Activated T-cell treated with anti-CD3 and anti-CD28 coated beads, Interleukin-2, amount 50 U/mL, for 4 hours (primary cell): ENCODE measurements at regions not wholly inside any gene's neighbourhood (a gene's known extent, or its start where the extent isn't known, plus 50 kb on each side); places are given as distances from the start of the nearest gene placed in this dataset.

Experiments
- ATAC-seq, 2 donors: fragments of 200-7000 bp; cut with Tn5 transposase; one replicate each; pipeline ENCODE4 v1.10.0; 2021
- DNase-seq: peaks from one replicate; pipeline ENCODE4 v3.0.0-alpha.2; 2020
- H3K27me3 Mint-ChIP-seq: one replicate; pipeline ENCODE4 v1.8.0; 2021; ENCODE audit warnings: low read depth, mixed read lengths
- H3K36me3 Mint-ChIP-seq: one replicate; pipeline ENCODE4 v1.8.0; 2022; ENCODE audit warnings: mixed read lengths; ENCODE audit not compliant: insufficient read depth
- H3K4me1 Mint-ChIP-seq: one replicate; pipeline ENCODE4 v1.8.0; 2021; ENCODE audit warnings: low read depth, mixed read lengths
- H3K4me3 Mint-ChIP-seq: one replicate; pipeline ENCODE4 v1.8.0; 2021; ENCODE audit warnings: mild to moderate bottlenecking, moderate library complexity, mixed read lengths
- H3K9me3 Mint-ChIP-seq: one replicate; pipeline ENCODE4 v1.8.0; 2021; ENCODE audit warnings: mixed read lengths

DNA sequence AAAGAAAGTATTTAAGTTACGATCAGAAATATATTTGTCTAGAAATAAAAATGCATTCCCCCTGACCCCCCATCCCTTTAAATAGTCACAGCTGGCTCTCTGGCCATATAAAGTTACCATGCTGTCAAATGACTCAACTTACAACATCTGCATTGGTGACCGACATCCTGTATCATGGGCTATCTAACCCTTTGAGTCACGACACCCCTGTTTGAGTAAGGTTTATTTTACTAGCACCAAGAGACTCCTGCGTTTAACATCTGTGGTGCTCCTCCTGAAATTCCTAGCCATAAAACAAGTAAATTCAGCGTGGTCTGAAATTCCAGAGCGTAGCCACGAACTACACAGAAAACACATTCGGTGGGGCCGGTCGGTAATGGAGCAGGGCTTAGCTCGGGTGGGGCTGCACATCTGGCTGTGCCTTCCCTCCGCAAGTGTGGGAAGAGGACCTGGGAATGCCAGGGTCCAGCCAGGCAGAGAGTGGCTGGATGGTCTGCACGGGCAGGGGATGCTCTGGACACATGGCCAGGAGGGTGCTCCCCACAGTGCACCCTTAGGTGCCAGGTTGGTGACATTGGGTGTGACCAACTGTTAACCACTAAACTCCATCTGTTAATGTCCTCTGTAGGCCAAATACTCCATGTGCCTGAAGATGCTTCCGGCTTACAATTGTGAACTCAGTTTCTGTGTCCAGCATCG, 53.0 kb upstream of the CLDN14 start:
- Mint-ChIP-seq H3K9me3 (no peaks in the 10 kb centered on the region), H3K4me1 (no peaks in the 10 kb centered on the region), H3K27me3 (peaks cover 9% of the 10 kb centered on the region), H3K4me3 (no peak overlapping the region), H3K36me3 (no peaks in the 10 kb centered on the region)
- DNase-seq (no peak), ATAC-seq (no peak)

DNA sequence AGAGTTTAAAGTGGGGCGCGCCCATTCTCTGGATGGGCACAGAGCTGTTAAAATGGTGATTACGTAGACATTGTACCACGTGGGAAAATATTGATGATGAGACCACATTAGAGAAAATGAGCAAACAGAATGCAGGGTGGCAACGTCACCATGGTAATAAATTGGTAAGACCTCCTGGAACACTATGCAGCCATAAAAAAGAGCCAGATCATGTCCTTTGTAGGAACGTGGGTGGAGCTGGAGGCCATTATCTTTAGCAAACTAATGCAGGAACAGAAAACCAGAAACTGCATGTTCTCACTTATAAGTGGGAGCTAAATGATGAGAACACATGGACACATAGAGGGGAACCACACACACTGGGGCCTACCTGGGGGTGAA, 53.5 kb upstream of the CLDN14 start:
- H3K4me3 Mint-ChIP-seq: no peak overlapping the region
- no peaks in the 10 kb centered on the region for H3K36me3 Mint-ChIP-seq
- no peak for DNase-seq
- H3K27me3 Mint-ChIP-seq: peaks cover 9% of the 10 kb centered on the region
- no peaks in the 10 kb centered on the region for H3K9me3 Mint-ChIP-seq
- ATAC-seq: no peak
- no peaks in the 10 kb centered on the region for H3K4me1 Mint-ChIP-seq

DNA sequence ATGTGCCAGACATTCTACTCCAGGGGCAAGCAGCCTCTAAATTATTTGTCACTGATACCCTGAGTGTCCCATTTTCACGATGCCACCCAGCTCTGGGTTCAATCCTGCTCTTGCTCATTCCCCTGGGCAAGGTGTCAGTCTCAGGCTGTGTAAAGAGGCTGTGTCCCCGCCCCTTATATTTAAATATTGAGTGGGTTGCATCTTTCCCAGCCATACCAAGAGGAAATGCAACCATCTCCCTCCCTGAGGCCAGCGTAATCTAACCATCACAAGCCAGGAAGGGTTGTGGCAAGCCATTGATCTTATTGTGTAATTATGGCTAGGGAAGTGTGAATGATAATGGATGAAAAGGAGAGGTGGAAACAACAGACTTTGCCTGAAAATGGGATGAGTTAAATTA, 54.7 kb upstream of the CLDN14 start:
- no peaks in the 10 kb centered on the region for H3K4me1 Mint-ChIP-seq
- DNase-seq (no peak), ATAC-seq (no peak)
- H3K9me3 Mint-ChIP-seq: no peaks in the 10 kb centered on the region
- no peaks in the 10 kb centered on the region for H3K36me3 Mint-ChIP-seq
- no peak overlapping the region for H3K4me3 Mint-ChIP-seq
- H3K27me3 Mint-ChIP-seq: peaks cover 2% of the 10 kb centered on the region

GRCh38 chr21:36535618-36536241, 55.8 kb upstream of the CLDN14 start:
- Mint-ChIP-seq H3K9me3 (no peaks in the 10 kb centered on the region), H3K27me3 (peaks cover 2% of the 10 kb centered on the region), H3K4me1 (no peaks in the 10 kb centered on the region), H3K4me3 (no peak overlapping the region), H3K36me3 (no peaks in the 10 kb centered on the region)
- no peak for ATAC-seq
- no peak for DNase-seq

DNA sequence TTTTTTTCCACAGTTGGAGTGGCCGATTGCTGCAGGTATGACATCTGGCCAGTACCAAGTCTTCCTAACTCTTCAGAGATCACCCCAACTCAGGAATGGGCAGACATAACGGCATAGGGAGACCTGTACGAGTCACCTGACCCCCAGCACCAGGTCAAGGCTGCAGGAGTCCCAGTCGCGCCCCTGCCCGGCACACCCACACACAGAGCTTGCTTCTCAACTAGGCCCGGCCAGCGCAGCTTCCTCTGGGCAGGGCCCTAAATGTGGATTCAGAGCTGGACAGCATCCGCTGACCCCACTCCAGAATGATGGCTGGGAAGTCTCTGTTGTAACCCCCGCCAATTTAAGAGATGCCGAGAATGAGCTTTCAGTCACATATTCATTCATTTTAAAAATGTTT, 58.8 kb upstream of the CLDN14 start:
- peaks cover 14% of the 10 kb centered on the region for H3K27me3 Mint-ChIP-seq
- H3K4me3 Mint-ChIP-seq: no peak overlapping the region
- ATAC-seq: no peak

GRCh38 chr21:36539434-36540150, 59.7 kb upstream of the CLDN14 start:
- H3K27me3 Mint-ChIP-seq: peaks cover 16% of the 10 kb centered on the region
- H3K9me3 Mint-ChIP-seq: no peaks in the 10 kb centered on the region
- no peak for ATAC-seq
- no peaks in the 10 kb centered on the region for H3K36me3 Mint-ChIP-seq
- H3K4me1 Mint-ChIP-seq: no peaks in the 10 kb centered on the region
- no peak for DNase-seq
- H3K4me3 Mint-ChIP-seq: no peak overlapping the region

More for the DNA sequence above, 58.8 kb upstream of the CLDN14 start:
- DNase-seq: no peak
- Mint-ChIP-seq H3K9me3 (no peaks in the 10 kb centered on the region), H3K4me1 (no peaks in the 10 kb centered on the region), H3K36me3 (no peaks in the 10 kb centered on the region)

- peaks cover 16% of the 10 kb centered on the region for H3K27me3 Mint-ChIP-seq
- no peaks in the 10 kb centered on the region for H3K4me1 Mint-ChIP-seq
- DNase-seq (no peak), ATAC-seq (no peak)
- no peaks in the 10 kb centered on the region for H3K36me3 Mint-ChIP-seq
- no peaks in the 10 kb centered on the region for H3K9me3 Mint-ChIP-seq
- no peak overlapping the region for H3K4me3 Mint-ChIP-seq
Observed at GRCh38 chr21:36540700-36541099, 60.8 kb upstream of the CLDN14 start.

GRCh38 chr21:36541721-36542139, 61.8 kb upstream of the CLDN14 start:
- H3K4me1 Mint-ChIP-seq: no peaks in the 10 kb centered on the region
- no peak overlapping the region for H3K4me3 Mint-ChIP-seq
- H3K36me3 Mint-ChIP-seq: no peaks in the 10 kb centered on the region
- DNase-seq (no peak), ATAC-seq (no peak)
- no peaks in the 10 kb centered on the region for H3K9me3 Mint-ChIP-seq
- H3K27me3 Mint-ChIP-seq: peaks cover 19% of the 10 kb centered on the region

DNA sequence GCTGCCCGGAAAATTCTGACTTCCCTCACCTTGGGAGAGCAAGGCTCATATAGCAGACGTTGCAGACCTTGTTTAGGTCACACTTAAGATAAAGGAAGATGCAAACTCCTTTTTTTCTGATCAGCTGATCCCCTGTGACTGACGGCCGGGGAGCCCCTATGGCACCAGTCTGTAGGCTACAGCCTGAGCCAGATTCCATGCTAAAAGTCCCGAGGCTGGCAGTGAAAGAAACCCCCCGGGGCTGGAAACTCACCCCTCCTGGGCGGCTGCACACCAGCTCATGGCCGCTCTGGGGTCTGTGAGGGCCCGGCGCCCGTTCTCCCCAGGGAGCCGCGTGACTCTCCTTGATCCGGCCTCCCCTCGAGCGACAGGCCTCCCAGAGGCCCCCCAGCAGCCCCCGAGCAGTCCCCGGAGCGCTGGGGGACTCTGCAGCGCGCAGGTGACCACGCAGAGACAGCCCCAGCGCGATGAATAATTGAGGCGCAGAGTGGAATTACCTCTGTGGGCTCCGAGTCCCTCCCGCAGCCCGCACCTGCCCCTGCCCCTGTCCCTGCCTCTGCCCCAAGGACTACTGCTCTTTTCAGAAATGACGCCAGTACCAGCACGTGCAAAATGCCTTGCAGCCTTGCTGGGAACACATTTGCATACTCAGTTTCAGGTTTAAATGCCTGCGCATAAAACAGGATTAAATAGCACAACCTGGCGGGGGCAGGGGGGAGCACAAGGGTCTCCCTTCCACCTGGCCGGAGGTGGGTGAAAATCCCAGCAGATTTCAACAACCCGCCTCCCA, 62.6 kb upstream of the CLDN14 start:
- Mint-ChIP-seq H3K4me1 (no peaks in the 10 kb centered on the region), H3K36me3 (no peaks in the 10 kb centered on the region), H3K9me3 (no peaks in the 10 kb centered on the region), H3K4me3 (no peak overlapping the region), H3K27me3 (peaks cover 19% of the 10 kb centered on the region)
- DNase-seq: no peak
- no peak for ATAC-seq

DNA sequence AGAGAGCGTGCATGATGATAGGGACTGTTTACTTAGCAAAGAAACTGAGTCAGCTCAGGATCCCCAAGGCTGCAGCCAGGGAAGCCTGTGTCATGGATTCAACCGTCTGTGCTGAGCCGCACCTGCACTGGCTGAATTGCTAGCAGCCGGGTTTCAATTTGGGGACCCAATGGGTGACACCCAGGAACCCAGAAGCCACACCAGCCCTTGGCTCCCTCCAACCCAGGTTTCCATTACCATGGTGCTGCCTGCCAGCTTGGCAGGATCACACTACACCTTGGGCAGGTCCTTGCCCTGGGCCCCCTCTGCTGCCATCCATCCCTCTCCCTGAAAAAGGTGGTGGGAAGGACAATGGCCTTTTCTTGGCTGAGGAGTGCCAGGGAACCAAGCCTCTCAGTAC, 64.0 kb upstream of the CLDN14 start:
- H3K36me3 Mint-ChIP-seq: no peaks in the 10 kb centered on the region
- DNase-seq (no peak), ATAC-seq (no peak)
- no peak overlapping the region for H3K4me3 Mint-ChIP-seq
- no peaks in the 10 kb centered on the region for H3K9me3 Mint-ChIP-seq
- H3K27me3 Mint-ChIP-seq: peaks cover 23% of the 10 kb centered on the region
- H3K4me1 Mint-ChIP-seq: no peaks in the 10 kb centered on the region

DNA sequence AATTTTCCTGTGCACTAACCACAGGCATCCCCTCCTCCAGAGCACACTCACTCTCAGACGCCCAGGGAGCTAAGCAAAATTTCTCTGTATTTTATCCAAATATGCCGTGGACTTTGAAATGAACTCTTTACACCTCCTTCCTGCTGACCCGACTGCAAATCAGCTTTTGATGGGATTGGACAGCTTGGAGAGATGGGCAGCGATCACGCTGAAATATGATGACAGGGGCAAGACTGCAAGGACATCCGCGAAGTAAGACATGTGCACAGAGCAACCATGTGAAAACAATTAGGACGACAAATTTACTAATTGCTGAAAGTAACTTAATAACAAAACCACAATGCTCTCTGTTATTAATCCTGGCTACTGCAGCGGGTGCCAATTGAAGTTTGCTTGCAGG, 64.6 kb upstream of the CLDN14 start:
- Mint-ChIP-seq H3K27me3 (peaks cover 26% of the 10 kb centered on the region), H3K4me3 (no peak overlapping the region), H3K9me3 (no peaks in the 10 kb centered on the region), H3K4me1 (no peaks in the 10 kb centered on the region), H3K36me3 (no peaks in the 10 kb centered on the region)
- no peak for DNase-seq
- no peak for ATAC-seq

- no peak for ATAC-seq
Observed at GRCh38 chr21:36545776-36546511, 66.0 kb upstream of the CLDN14 start.

DNA sequence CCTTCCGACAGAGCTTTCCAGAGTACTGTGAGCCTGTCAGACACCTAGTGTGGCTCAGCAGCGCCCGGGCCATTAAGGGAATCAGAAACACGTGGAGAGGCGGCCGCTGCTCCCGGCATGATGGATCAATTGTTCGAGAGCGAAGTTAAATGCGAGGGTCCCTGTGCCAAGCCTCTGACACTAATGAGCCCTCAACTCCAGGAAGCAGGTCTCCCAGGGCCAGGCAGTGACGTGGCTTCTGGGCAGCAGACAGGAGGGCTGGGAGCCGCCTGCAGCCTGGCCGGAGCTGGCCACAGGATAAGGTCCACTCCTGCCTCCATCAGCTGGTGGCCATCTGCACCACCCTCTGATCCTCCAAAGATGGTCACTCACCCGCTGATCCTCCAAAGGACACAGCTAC, 67.5 kb upstream of the CLDN14 start:
- ATAC-seq (no peak), DNase-seq (no peak)
- no peak overlapping the region for H3K4me3 Mint-ChIP-seq
- H3K36me3 Mint-ChIP-seq: no peaks in the 10 kb centered on the region
- no peaks in the 10 kb centered on the region for H3K9me3 Mint-ChIP-seq
- peaks cover 30% of the 10 kb centered on the region for H3K27me3 Mint-ChIP-seq
- no peaks in the 10 kb centered on the region for H3K4me1 Mint-ChIP-seq

More at GRCh38 chr21:36545776-36546511, 66.0 kb upstream of the CLDN14 start:
- Mint-ChIP-seq H3K4me3 (no peak overlapping the region), H3K27me3 (peaks cover 31% of the 10 kb centered on the region), H3K36me3 (no peaks in the 10 kb centered on the region), H3K4me1 (no peaks in the 10 kb centered on the region), H3K9me3 (no peaks in the 10 kb centered on the region)
- DNase-seq: no peak

- DNase-seq: no peak
- Mint-ChIP-seq H3K9me3 (no peaks in the 10 kb centered on the region), H3K27me3 (peaks cover 25% of the 10 kb centered on the region), H3K4me3 (no peak overlapping the region), H3K36me3 (no peaks in the 10 kb centered on the region), H3K4me1 (no peaks in the 10 kb centered on the region)
- no peak for ATAC-seq
Observed at GRCh38 chr21:36548866-36549265, 68.9 kb upstream of the CLDN14 start.
